H1 (cell line): ENCODE measurements at regions not wholly inside any gene's neighbourhood (a gene's known extent, or its start where the extent isn't known, plus 50 kb on each side); places are given as distances from the start of the nearest gene placed in this dataset.

Experiments used
- CTCF ChIA-PET: fragments of 300-600 bp; sonication (Branson Sonifier 250); formaldehyde crosslinking; loops from one replicate; lab custom pipeline; 2021; ENCODE audit not compliant: partially characterized antibody; lab: Charles Lee
- POLR2A ChIA-PET: fragments of 300-600 bp; sonication (Branson Sonifier 250); formaldehyde crosslinking; loops from one replicate; lab custom pipeline; 2021; ENCODE audit warnings: inconsistent platforms; ENCODE audit not compliant: partially characterized antibody; lab: Charles Lee
- DNase-seq, 2 experiments: peaks; one replicate each; pipeline versions ENCODE4 v3.0.0 to v3.0.0-alpha.2; 2010 to 2022; ENCODE audit warnings: low spot score in 2 of 2, low read depth in 1 of 2, mixed read lengths in 1 of 2
- FAIRE-seq: peaks from 2 replicates; lab custom pipeline; 2011; peaks lifted over from hg19 to GRCh38; lab: Jason Lieb, UNC
- H2AFZ ChIP-seq: 2 replicates; pipeline ENCODE4 v1.8.1; 2012; ENCODE audit warnings: low read length, inconsistent platforms
- H2AK5ac ChIP-seq: 2 replicates; pipeline ENCODE4 v1.6.1; 2013; ENCODE audit warnings: low read depth, low read length
- H2BK120ac ChIP-seq: replicated peaks from 2 replicates; pipeline ENCODE3; 2013; ENCODE audit warnings: low read depth, low read length, inconsistent platforms
- H2BK12ac ChIP-seq: 2 replicates; pipeline ENCODE4 v1.6.1; 2013; ENCODE audit warnings: low read depth, low read length
- H2BK15ac ChIP-seq: 2 replicates; pipeline ENCODE4 v1.6.1; 2013; ENCODE audit warnings: low read length
- H2BK20ac ChIP-seq: 2 replicates; pipeline ENCODE4 v1.6.1; 2013; ENCODE audit warnings: low read length
- H2BK5ac ChIP-seq: 2 replicates; pipeline ENCODE4 v1.6.1; 2013; ENCODE audit warnings: low read depth, low read length
- H3K14ac ChIP-seq: 2 replicates; pipeline ENCODE4 v1.6.1; 2013; ENCODE audit warnings: inconsistent platforms; ENCODE audit not compliant: insufficient read length
- H3K18ac ChIP-seq: 2 replicates; pipeline ENCODE4 v1.6.1; 2013; ENCODE audit warnings: low read length; ENCODE audit errors: extremely low read depth
- H3K23ac ChIP-seq: 2 replicates; pipeline ENCODE4 v1.6.1; 2013; ENCODE audit warnings: inconsistent platforms; ENCODE audit not compliant: insufficient read length
- H3K23me2 ChIP-seq: 2 replicates; pipeline ENCODE4 v1.6.1; 2013; ENCODE audit warnings: low read depth, low read length
- H3K27ac ChIP-seq: 2 replicates; pipeline ENCODE4 v1.6.1; 2011; ENCODE audit warnings: low read depth, low read length, inconsistent platforms
- H3K27me3 ChIP-seq, 4 experiments: replicated peaks in 1 of 4; 1 replicate in 1 of 4; 2 replicates in 3 of 4; pipeline versions ENCODE4 v1.6.1 to v1.8.1; 2011 to 2013; ENCODE audit warnings: low read length in 3 of 4, mild to moderate bottlenecking in 3 of 4, inconsistent platforms in 2 of 4, mixed read lengths in 2 of 4, moderate library complexity in 1 of 4; ENCODE audit not compliant: control insufficient read depth in 3 of 4, insufficient read depth in 3 of 4; ENCODE audit errors: extremely low read depth in 1 of 4
- H3K36me3 ChIP-seq, 4 experiments: 2 replicates each; pipeline versions ENCODE4 v1.6.1 to v1.8.1; 2011 to 2013; ENCODE audit warnings: mild to moderate bottlenecking in 4 of 4, low read length in 3 of 4, moderate library complexity in 2 of 4, control low read depth in 1 of 4, inconsistent platforms in 1 of 4; ENCODE audit not compliant: insufficient read depth in 4 of 4, control insufficient read depth in 2 of 4
- H3K4ac ChIP-seq: replicated peaks from 2 replicates; pipeline ENCODE3; 2013; ENCODE audit warnings: low read length, low read depth, mixed read lengths, inconsistent platforms; ENCODE audit not compliant: insufficient read length
- H3K4me1 ChIP-seq, 4 experiments: replicated peaks in 1 of 4; 1 replicate in 1 of 4; 2 replicates in 3 of 4; pipeline versions ENCODE4 v1.6.1 to v1.8.1; 2011 to 2013; ENCODE audit warnings: low read length in 3 of 4, inconsistent platforms in 2 of 4, mixed read lengths in 1 of 4; ENCODE audit not compliant: insufficient read depth in 4 of 4, control insufficient read depth in 3 of 4
- H3K4me2 ChIP-seq, 2 experiments: 2 replicates each; pipeline versions ENCODE4 v1.6.1 to v1.8.1; 2011 to 2013; ENCODE audit warnings: low read depth in 2 of 2, low read length in 2 of 2, control low read depth in 1 of 2, inconsistent platforms in 1 of 2, mild to moderate bottlenecking in 1 of 2; ENCODE audit not compliant: insufficient read depth in 1 of 2
- H3K4me3 ChIP-seq, 4 experiments: fragments of 200-600, 300-600 bp in 1 of 4; sonication (generic), shearing (Covaris generic), sonication (Bioruptor Twin) in 1 of 4; 2 replicates each; pipeline versions ENCODE4 v1.5.1 to v1.8.1; 2011 to 2016; ENCODE audit warnings: low read length in 4 of 4, low read depth in 3 of 4, control low read depth in 2 of 4, inconsistent platforms in 2 of 4, mild to moderate bottlenecking in 2 of 4, mixed read lengths in 1 of 4, moderate library complexity in 1 of 4; ENCODE audit not compliant: insufficient read depth in 2 of 4; ENCODE audit errors: extremely low read depth in 1 of 4
- H3K56ac ChIP-seq: replicated peaks from 2 replicates; pipeline ENCODE3; 2013; ENCODE audit warnings: low read depth, mild to moderate bottlenecking, mixed read lengths, low read length, inconsistent platforms; ENCODE audit not compliant: insufficient read length
- H3K79me1 ChIP-seq: 2 replicates; pipeline ENCODE4 v1.6.1; 2013; ENCODE audit warnings: low read depth, low read length, control low read depth
- H3K79me2 ChIP-seq, 2 experiments: 2 replicates each; pipeline versions ENCODE4 v1.6.1 to v1.8.1; 2012 to 2013; ENCODE audit warnings: low read length in 2 of 2, mild to moderate bottlenecking in 2 of 2, inconsistent platforms in 1 of 2; ENCODE audit not compliant: insufficient read depth in 2 of 2, control insufficient read depth in 1 of 2
- H3K9ac ChIP-seq, 4 experiments: replicated peaks in 1 of 4; 1 replicate in 1 of 4; 2 replicates in 3 of 4; pipeline versions ENCODE4 v1.6.1 to v1.8.1; 2011 to 2013; ENCODE audit warnings: low read depth in 3 of 4, low read length in 3 of 4, control low read depth in 2 of 4, mild to moderate bottlenecking in 2 of 4, moderate library complexity in 2 of 4, inconsistent platforms in 1 of 4; ENCODE audit errors: extremely low read depth in 1 of 4
- H3K9me3 ChIP-seq, 2 experiments: 2 replicates each; pipeline versions ENCODE4 v1.6.1 to v1.8.1; 2012 to 2013; ENCODE audit warnings: mild to moderate bottlenecking in 2 of 2, moderate library complexity in 2 of 2, control low read depth in 1 of 2, inconsistent platforms in 1 of 2, low read depth in 1 of 2, low read length in 1 of 2, mixed read lengths in 1 of 2; ENCODE audit not compliant: insufficient read depth in 2 of 2
- H4K20me1 ChIP-seq, 2 experiments: replicated peaks in 1 of 2; 2 replicates each; pipeline versions ENCODE3 to v1.8.1; 2011 to 2013; ENCODE audit warnings: inconsistent platforms in 2 of 2, low read length in 2 of 2, mild to moderate bottlenecking in 1 of 2; ENCODE audit not compliant: insufficient read depth in 2 of 2, control insufficient read depth in 1 of 2
- H4K5ac ChIP-seq: 2 replicates; pipeline ENCODE4 v1.6.1; 2013; ENCODE audit warnings: low read length, low read depth, mixed read lengths, inconsistent platforms; ENCODE audit not compliant: insufficient read length
- H4K8ac ChIP-seq: 2 replicates; pipeline ENCODE4 v1.8.0; 2013; ENCODE audit warnings: mild to moderate bottlenecking, moderate library complexity, low read length, inconsistent platforms; ENCODE audit not compliant: insufficient read depth; ENCODE audit errors: extremely low read depth
- H4K91ac ChIP-seq: replicated peaks from 2 replicates; pipeline ENCODE3; 2013; ENCODE audit warnings: low read length, mixed read lengths, inconsistent platforms; ENCODE audit not compliant: insufficient read length
- BCL11A ChIP-seq, 2 experiments: IDR thresholded peaks; one replicate each; pipeline ENCODE4 v1.6.1; 2011; ENCODE audit warnings: low read depth in 2 of 2, low read length in 2 of 2, mild to moderate bottlenecking in 2 of 2
- BRCA1 ChIP-seq: IDR thresholded peaks from 2 replicates; pipeline ENCODE4 v1.6.1; 2012; ENCODE audit warnings: low read depth, low read length, improper control_type of control experiment
- CBX8 ChIP-seq: fragments of 300-800, 300-1000 bp; sonication (generic); IDR thresholded peaks from 2 replicates; pipeline ENCODE4 v1.7.1; 2016; ENCODE audit warnings: low read depth, low read length, borderline replicate concordance
- CREB1 ChIP-seq: IDR thresholded peaks from 2 replicates; pipeline ENCODE4 v1.6.1; 2012; ENCODE audit warnings: inconsistent platforms
- CTBP2 ChIP-seq: IDR thresholded peaks from 2 replicates; pipeline ENCODE4 v1.7.0; 2011; ENCODE audit warnings: borderline replicate concordance, mild to moderate bottlenecking, moderate library complexity, mixed read lengths, low read length; ENCODE audit not compliant: insufficient read depth, insufficient read length
- FOSL1 ChIP-seq: IDR thresholded peaks from 2 replicates; pipeline ENCODE4 v1.6.1; 2011; ENCODE audit warnings: mild to moderate bottlenecking, low read depth, low read length, moderate library complexity; ENCODE audit not compliant: insufficient read depth
- HDAC2 ChIP-seq, 2 experiments: fragments of 300-600 bp in 1 of 2; sonication (generic) in 1 of 2; IDR thresholded peaks; 2 replicates each; pipeline ENCODE4 v1.6.1; 2011 to 2012; ENCODE audit warnings: low read depth in 2 of 2, low read length in 2 of 2, mild to moderate bottlenecking in 2 of 2, moderate library complexity in 2 of 2, borderline replicate concordance in 1 of 2, inconsistent platforms in 1 of 2
- KDM4A ChIP-seq: IDR thresholded peaks from one replicate; pipeline ENCODE4 v1.7.1; 2012; ENCODE audit warnings: low read depth, mild to moderate bottlenecking, moderate library complexity, low read length, inconsistent platforms; ENCODE audit not compliant: severe bottlenecking
- MAFK ChIP-seq: IDR thresholded peaks from 2 replicates; pipeline ENCODE4 v1.6.1; 2012; ENCODE audit warnings: low read depth, mild to moderate bottlenecking, improper control_type of control experiment, low read length
- PHF8 ChIP-seq: fragments of 200-600 bp; sonication (generic); conservative IDR thresholded peaks from 2 replicates; pipeline ENCODE4 v1.7.1; 2012; ENCODE audit warnings: low read depth, mild to moderate bottlenecking, inconsistent platforms, low read length, moderate library complexity
- SAP30 ChIP-seq: fragments of 300-600 bp; sonication (generic); IDR thresholded peaks from 2 replicates; pipeline ENCODE4 v1.7.1; 2012; ENCODE audit warnings: low read length, moderate library complexity, mild to moderate bottlenecking, inconsistent platforms; ENCODE audit not compliant: insufficient read depth, insufficient replicate concordance
- SIRT6 ChIP-seq: IDR thresholded peaks from one replicate; pipeline ENCODE4 v1.7.1; 2012; ENCODE audit warnings: low read length, inconsistent platforms
- SIX5 ChIP-seq: IDR thresholded peaks from 2 replicates; pipeline ENCODE4 v1.6.1; 2011; ENCODE audit warnings: mild to moderate bottlenecking, low read depth, low read length
- SP1 ChIP-seq: IDR thresholded peaks from 2 replicates; pipeline ENCODE4 v1.6.1; 2011; ENCODE audit warnings: low read depth, low read length
- TEAD4 ChIP-seq: IDR thresholded peaks from 2 replicates; pipeline ENCODE4 v1.6.1; 2012; ENCODE audit warnings: low read depth, low read length, inconsistent platforms, mixed read lengths
- WGBS, 2 experiments: shearing (Covaris generic) in 1 of 2; methylation state at CpG; one replicate each; pipeline versions ENCODE4 v1.1.6 to v1.1.7; 2013 to 2015; ENCODE audit warnings: low lambda C conversion rate in 2 of 2, mixed read lengths in 2 of 2, inconsistent platforms in 1 of 2, low coverage in 1 of 2, missing lambda C conversion rate in 1 of 2; ENCODE audit not compliant: insufficient replicate concordance in 2 of 2, insufficient coverage in 1 of 2, insufficient read length in 1 of 2; ENCODE audit errors: extremely low coverage in 1 of 2, missing lambda C conversion rate in 1 of 2; 5-methylcytosine and 5-hydroxymethylcytosine counted together

GRCh38 chr9:108696156-108696555, 159.6 kb downstream of the ACTL7B start:
- Histone ChIP-seq H2BK12ac (no peak overlapping the region), H4K5ac (no peak overlapping the region), H4K8ac (no peak overlapping the region), H3K18ac (no peak overlapping the region), H3K79me2 (no peaks in the 10 kb centered on the region), H3K36me3 (no peaks in the 10 kb centered on the region), H4K20me1 (no peaks in the 10 kb centered on the region), H3K56ac (no peak overlapping the region), H2AFZ (no peak overlapping the region), H3K4ac (no peak overlapping the region), H3K9me3 (no peaks in the 10 kb centered on the region), H2BK120ac (no peak overlapping the region), H2BK5ac (no peak overlapping the region), H3K23ac (no peak overlapping the region), H2AK5ac (no peak overlapping the region), H3K79me1 (no peaks in the 10 kb centered on the region), H3K4me3 (no peak overlapping the region), H3K27me3 (no peaks in the 10 kb centered on the region), H2BK15ac (no peak overlapping the region), H4K91ac (no peak overlapping the region), H2BK20ac (no peak overlapping the region), H3K9ac (no peak overlapping the region), H3K4me1 (no peaks in the 10 kb centered on the region), H3K27ac (no peak overlapping the region), H3K4me2 (no peak overlapping the region), H3K23me2 (0 out of 2 replicates have a peak, but pooled peaks cover 3% of the 10 kb centered on the region), H3K14ac (no peak overlapping the region)
- TF ChIP-seq SIRT6 (no peak), SIX5 (no peak), PHF8 (no peak), FOSL1 (no peak), CBX8 (no peak), HDAC2 (IDR thresholded peaks at IDR 0.05; ENCODE audit: borderline replicate concordance in 1 of 2, low read depth in 2 of 2, low read length in 2 of 2) (no peak), BCL11A (IDR thresholded peaks at IDR 0.05; ENCODE audit: low read depth in 2 of 2, low read length in 2 of 2) (no peak), BRCA1 (no peak), TEAD4 (no peak), MAFK (no peak), CREB1 (no peak), KDM4A (no peak), SP1 (no peak), CTBP2 (no peak), SAP30 (no peak)
- FAIRE-seq = no peak
- 91% methylated on average over 3 of the region's 3 CpGs; no CpG with 5 or more reads in 1 of the 2 experiments for WGBS, 2 experiments
- POLR2A ChIA-PET = no interaction called here
- DNase-seq = no peak
- CTCF ChIA-PET = interaction anchor here (0.6 kb wide), 1 partner anchor 1558 kb away, joined by 3 read pairs; no protein-coding TSS in a partner anchor
